ENCODE measurements at regions not wholly inside any gene's neighbourhood (a gene's known extent, or its start where the extent isn't known, plus 50 kb on each side); places are given as distances from the start of the nearest gene placed in this dataset.

DNA sequence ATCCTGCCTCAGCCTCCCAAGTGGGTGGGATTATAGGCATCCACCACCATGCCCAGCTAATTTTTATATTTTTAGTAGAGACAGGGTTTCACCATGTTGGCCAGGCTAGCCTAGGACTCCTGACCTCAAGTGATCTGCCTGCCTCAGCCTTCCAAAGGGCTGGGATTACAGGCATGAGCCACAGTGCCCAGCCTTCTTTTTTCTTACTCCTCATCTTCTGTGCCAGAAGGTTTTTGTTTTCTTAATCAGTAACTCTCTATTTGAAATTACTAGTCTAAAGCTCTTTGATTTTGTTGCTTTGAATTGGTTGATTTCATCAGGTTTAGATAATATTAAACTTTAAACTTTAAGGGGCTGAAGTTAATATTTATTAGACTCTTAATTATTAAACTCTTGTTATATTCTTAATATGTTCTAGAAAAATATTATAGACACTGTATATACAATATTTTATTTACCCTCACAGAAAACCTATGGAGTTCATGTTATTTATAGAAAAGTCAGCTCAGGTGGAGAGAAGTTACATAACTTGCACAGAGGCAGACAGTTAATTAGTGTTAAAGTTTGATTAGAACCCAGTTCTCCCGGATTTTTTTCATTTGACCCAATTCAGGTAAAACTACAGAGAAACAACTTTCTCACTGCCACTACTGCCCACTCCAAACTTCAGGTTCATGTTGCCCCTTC lies 177.4 kb upstream of the SGK1 start:
- Histone ChIP-seq H3K27me3 (ENCODE audit: control insufficient read depth in 2 of 2, insufficient read depth in 2 of 2, low read length in 2 of 2) (no peaks in the 10 kb centered on the region; a peak in 1 of 5 replicates), H4K20me1 (replicated peaks; ENCODE audit: control insufficient read depth, insufficient read depth, low read length) (no peaks in the 10 kb centered on the region), H3K9me1 (ENCODE audit: control insufficient read depth, insufficient read depth, low read length) (no peaks in the 10 kb centered on the region), H3K4me3 (no peak overlapping the region), H3K36me3 (ENCODE audit: control insufficient read depth, insufficient read depth, low read length) (no peaks in the 10 kb centered on the region), H2AFZ (ENCODE audit: low read depth, low read length) (no peak overlapping the region), H3K4me2 (ENCODE audit: insufficient read depth, low read length) (no peak overlapping the region), H3K79me2 (ENCODE audit: control insufficient read depth, insufficient read depth, low read length) (no peaks in the 10 kb centered on the region), H3K9me3 (replicated peaks; ENCODE audit: control insufficient read depth, insufficient read depth, low read depth, low read length) (no peaks in the 10 kb centered on the region), H3K4me1 (replicated peaks in 1 of 2; ENCODE audit: control insufficient read depth in 2 of 2, insufficient read depth in 2 of 2, low read length in 2 of 2) (no peaks in the 10 kb centered on the region), H3K27ac (ENCODE audit: extremely low read depth, low read depth, low read length) (no peak overlapping the region), H3K9ac (ENCODE audit: insufficient read depth in 1 of 2, low read depth in 2 of 2, low read length in 2 of 2) (no peak overlapping the region)
- no TSS peak for BruUV-seq (replicated peaks)
- in situ Hi-C loops (cut with MboI), result no loop called here
- no peak for ATAC-seq
- ChIA-PET CTCF (ENCODE audit: low intra/inter-chr PET ratio) (no interaction called here), POLR2A (no interaction called here)
- WGBS (ENCODE audit: insufficient coverage, low coverage, missing lambda C conversion rate), result 7% methylated on average over 1 of the region's 1 CpG
- no peak for DNase-seq (ENCODE audit: extremely low read depth in 1 of 4, low spot score in 3 of 4)
- FAIRE-seq, result no peak
- intact Hi-C loops (cut with micrococcal nuclease), result no loop called here
- TF ChIP-seq, protein P1, sequence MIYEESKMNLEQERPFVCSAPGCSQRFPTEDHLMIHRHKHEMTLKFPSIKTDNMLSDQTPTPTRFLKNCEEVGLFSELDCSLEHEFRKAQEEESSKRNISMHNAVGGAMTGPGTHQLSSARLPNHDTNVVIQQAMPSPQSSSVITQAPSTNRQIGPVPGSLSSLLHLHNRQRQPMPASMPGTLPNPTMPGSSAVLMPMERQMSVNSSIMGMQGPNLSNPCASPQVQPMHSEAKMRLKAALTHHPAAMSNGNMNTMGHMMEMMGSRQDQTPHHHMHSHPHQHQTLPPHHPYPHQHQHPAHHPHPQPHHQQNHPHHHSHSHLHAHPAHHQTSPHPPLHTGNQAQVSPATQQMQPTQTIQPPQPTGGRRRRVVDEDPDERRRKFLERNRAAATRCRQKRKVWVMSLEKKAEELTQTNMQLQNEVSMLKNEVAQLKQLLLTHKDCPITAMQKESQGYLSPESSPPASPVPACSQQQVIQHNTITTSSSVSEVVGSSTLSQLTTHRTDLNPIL (CRISPR knock-in tag; IDR thresholded peaks at IDR 0.05), result no peak
- no peak for TF ChIP-seq MGA (IDR thresholded peaks at IDR 0.05)
- no peak for TF ChIP-seq ZKSCAN3 (CRISPR knock-in tag; IDR thresholded peaks at IDR 0.05)
- TF ChIP-seq ZNF586 (CRISPR knock-in tag; conservative IDR thresholded peaks at IDR 0.05), result no peak
- TF ChIP-seq NFYB (IDR thresholded peaks at IDR 0.05; ENCODE audit: extremely low read depth, insufficient read length), result no peak
- no peak for TF ChIP-seq YY1 (IDR thresholded peaks at IDR 0.05; ENCODE audit: borderline replicate concordance in 1 of 3, control insufficient read depth in 1 of 3, extremely low read depth in 1 of 3, insufficient read depth in 3 of 3, insufficient read length in 1 of 3, insufficient replicate concordance in 2 of 3, low read depth in 1 of 3, low read length in 2 of 3)
- TF ChIP-seq YBX1 (IDR thresholded peaks at IDR 0.05), result no peak
